ENCODE measurements at regions not wholly inside any gene's neighbourhood (a gene's known extent, or its start where the extent isn't known, plus 50 kb on each side); places are given as distances from the start of the nearest gene placed in this dataset.
"Not testable (repeated sequence)": the region's sequence is repeated elsewhere in the genome, so short reads cannot be mapped to it uniquely, and the experiment has no call there.

DNA sequence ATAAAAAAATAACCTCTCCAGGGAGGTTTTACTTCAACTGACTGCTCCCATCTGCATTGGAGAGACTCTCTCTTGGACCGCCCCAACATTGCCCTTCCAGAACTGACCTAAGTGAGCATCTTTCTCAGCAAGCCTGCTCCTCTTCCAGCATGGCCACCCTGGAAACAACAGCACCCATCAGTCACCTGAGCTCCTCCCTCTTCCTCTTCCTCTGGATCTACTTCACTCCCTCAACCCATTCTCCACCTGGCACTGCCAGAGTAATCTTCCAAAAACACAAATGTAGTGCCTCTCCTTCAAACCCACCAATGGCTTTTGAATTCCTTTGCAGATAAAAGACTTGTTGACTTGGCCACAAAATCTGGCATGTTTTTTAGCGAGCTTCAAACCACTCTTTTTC, 128.8 kb upstream of the NR2F2 start:
- no peak overlapping the region for H3K27ac ChIP-seq
- TF ChIP-seq, protein P1, sequence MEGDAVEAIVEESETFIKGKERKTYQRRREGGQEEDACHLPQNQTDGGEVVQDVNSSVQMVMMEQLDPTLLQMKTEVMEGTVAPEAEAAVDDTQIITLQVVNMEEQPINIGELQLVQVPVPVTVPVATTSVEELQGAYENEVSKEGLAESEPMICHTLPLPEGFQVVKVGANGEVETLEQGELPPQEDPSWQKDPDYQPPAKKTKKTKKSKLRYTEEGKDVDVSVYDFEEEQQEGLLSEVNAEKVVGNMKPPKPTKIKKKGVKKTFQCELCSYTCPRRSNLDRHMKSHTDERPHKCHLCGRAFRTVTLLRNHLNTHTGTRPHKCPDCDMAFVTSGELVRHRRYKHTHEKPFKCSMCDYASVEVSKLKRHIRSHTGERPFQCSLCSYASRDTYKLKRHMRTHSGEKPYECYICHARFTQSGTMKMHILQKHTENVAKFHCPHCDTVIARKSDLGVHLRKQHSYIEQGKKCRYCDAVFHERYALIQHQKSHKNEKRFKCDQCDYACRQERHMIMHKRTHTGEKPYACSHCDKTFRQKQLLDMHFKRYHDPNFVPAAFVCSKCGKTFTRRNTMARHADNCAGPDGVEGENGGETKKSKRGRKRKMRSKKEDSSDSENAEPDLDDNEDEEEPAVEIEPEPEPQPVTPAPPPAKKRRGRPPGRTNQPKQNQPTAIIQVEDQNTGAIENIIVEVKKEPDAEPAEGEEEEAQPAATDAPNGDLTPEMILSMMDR (IDR thresholded peaks at IDR 0.05), result no peak
- no peak for TF ChIP-seq ZFX (IDR thresholded peaks at IDR 0.05; ENCODE audit: borderline replicate concordance)

DNA sequence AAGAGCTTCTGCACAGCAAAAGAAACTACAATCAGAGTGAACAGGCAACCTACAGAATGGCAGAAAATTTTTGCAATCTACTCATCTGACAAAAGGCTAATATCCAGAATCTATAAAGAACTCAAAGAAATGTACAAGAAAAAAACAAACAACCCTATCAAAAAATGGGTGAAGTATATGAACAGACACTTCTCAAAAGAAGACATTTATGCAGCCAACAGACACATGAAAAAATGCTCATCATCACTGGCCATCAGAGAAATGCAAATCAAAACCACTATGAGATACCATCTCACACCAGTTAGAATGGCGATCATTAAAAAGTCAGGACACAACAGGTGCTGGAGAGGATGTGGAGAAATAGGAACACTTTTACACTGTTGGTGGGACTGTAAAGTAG, 124.9 kb upstream of the NR2F2 start:
- H3K27ac ChIP-seq, result not testable (repeated sequence)

DNA sequence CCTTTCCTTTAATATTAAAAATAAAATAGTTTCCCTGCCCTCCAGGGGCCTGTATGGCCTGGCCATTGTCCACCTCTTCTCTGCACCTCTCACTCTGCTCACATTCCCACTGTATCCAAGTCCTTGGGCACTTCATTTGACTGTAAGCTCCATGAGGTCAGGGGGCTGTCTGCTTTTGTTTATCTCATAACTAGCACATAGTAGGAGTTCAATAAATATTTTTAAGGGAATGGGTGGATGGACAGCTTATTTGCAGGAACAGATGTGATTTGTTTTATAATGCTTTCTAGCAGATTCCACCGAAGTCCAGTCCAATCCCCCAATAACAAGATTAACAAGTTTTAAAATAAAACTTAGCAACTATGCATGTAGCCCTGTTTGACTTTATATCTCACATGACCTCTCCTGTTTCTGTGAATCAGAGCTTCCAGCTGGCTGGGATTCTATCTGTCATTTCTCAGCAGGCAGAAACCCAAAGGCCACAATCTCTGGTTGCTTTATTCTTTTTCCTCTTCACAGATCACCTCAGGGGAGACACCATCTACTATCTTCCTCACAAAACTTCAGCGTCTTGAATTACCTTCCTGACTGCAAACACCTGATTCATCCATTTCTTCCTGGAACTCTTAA, 123.0 kb upstream of the NR2F2 start:
- no peak overlapping the region for H3K27ac ChIP-seq
- TF ChIP-seq, protein P1 (IDR thresholded peaks at IDR 0.05), result no peak
- TF ChIP-seq ZFX (IDR thresholded peaks at IDR 0.05; ENCODE audit: borderline replicate concordance), result no peak

DNA sequence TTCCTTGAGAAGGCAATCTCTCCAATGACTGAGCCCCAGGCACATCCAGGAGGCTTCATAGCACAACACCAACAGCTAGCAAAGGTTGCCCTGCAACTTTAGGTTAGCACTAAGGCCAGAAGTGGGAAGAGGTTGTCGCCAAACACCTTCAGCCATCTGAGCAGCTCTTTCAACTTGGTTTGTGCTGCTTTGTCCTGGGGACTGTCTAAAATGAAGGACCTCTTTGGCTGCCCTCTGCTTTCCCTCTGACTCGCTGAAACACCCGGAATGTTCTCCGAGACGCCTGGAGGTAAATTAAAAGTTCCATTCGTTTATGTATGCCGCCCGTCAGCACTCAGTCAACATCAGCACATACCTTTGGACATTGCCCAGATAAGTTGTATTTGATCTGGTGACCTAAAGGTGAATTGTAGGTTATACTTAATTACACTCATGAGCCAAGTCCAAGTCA, 121.2 kb upstream of the NR2F2 start:
- TF ChIP-seq ZFX (IDR thresholded peaks at IDR 0.05; ENCODE audit: borderline replicate concordance), result no peak
- TF ChIP-seq, protein P1 (IDR thresholded peaks at IDR 0.05), result no peak
- peak overlapping the region; percentile 49 for H3K27ac ChIP-seq

DNA sequence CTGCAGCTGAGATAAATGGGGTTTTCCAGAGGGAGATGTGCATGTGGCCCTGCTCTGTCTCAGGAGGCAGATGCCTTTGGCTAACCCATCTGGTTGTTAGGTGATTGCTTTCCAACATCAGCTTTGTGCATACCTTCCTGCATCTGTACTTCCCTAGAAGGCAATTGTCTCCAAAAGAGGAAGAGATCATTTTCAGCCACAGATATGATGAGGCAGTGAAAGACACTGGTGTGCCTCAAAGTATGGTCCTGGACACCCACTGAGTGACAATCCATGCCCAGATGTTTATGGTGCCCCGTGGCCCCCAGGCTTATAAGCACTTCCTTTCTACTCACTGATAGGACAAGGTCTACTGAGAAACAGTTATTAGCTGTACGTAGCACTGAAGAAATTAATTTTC, 117.5 kb upstream of the NR2F2 start:
- no peak overlapping the region for H3K27ac ChIP-seq
- no peak for TF ChIP-seq ZFX (IDR thresholded peaks at IDR 0.05; ENCODE audit: borderline replicate concordance)
- TF ChIP-seq, protein P1 (IDR thresholded peaks at IDR 0.05), result no peak

DNA sequence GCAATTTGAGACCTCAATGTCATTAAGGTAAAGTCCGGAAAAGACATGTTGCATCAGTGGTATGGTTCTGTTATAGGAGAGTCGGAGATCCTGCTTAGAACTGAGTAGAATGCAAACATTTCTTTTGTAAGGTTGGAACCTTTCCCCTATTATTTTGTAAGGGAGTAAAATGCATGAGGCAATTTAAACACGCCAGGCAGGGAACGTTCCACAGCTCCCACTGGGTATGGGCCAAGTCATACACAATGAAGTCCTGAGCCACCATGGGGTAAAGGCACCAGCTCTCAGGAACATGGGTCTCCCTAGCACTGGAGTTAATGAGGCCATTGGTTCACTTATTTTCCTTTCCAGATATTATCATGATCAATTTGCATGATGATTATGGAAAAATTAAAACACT, 116.6 kb upstream of the NR2F2 start:
- TF ChIP-seq ZFX (IDR thresholded peaks at IDR 0.05; ENCODE audit: borderline replicate concordance), result no peak
- TF ChIP-seq, protein P1 (IDR thresholded peaks at IDR 0.05), result no peak
- H3K27ac ChIP-seq, result no peak overlapping the region

DNA sequence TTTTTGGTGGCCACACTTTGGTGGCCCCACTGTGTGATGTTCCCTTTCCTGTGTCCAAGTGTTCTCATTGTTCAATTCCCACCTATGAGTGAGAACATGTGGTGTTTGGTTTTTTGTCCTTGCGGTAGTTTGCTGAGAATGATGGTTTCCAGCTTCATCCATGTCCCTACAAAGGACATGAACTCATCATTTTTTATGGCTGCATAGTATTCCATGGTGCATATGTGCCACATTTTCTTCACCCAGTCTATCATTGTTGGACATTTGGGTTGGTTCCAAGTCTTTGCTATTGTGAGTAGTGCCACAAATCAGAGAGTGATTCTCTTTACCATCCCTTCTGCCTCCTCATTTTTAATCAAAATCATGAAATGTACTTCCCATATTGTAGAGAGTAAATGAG, 114.0 kb upstream of the NR2F2 start:
- H3K27ac ChIP-seq, result not testable (repeated sequence)

DNA sequence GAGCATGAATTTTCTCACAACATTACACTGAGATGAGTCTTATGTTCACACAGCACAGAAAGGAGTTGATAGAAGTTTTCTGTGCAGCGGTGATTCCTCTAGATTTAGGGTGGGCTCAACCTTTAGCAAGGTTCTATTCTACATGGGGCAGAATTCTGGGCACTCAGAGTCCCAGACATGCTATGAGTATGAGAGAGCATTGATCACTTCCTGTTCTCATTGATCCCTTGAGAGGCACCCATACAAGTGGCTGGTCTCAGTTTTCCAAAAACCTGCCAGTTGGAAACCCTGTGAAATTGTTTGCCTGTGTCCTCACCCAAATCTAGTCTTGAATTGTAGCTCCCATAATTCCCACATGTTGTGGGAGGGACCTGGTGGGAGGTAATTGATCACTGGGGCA, 112.5 kb upstream of the NR2F2 start:
- TF ChIP-seq, protein P1 (IDR thresholded peaks at IDR 0.05), result no peak
- TF ChIP-seq ZFX (IDR thresholded peaks at IDR 0.05; ENCODE audit: borderline replicate concordance), result no peak
- H3K27ac ChIP-seq, result no peak overlapping the region

Measured in 22Rv1 (cell line).